GM21515 (cell line): ENCODE measurements at regions not wholly inside any gene's neighbourhood (a gene's known extent, or its start where the extent isn't known, plus 50 kb on each side); places are given as distances from the start of the nearest gene placed in this dataset.
"Not testable (repeated sequence)": the region's sequence is repeated elsewhere in the genome, so short reads cannot be mapped to it uniquely, and the experiment has no call there.

Source experiments
- ATAC-seq: cut with Tn5 transposase; IDR thresholded peaks from one replicate; pipeline ENCODE4 v1.9.1; 2021; ENCODE audit not compliant: unreplicated experiment

GRCh38 chr5:91244380-91245073, 138.6 kb downstream of the ARRDC3 start:
- ATAC-seq = no peak

GRCh38 chr5:91243852-91244251, 139.3 kb downstream of the ARRDC3 start:
- ATAC-seq = no peak

GRCh38 chr5:91243286-91243685, 139.8 kb downstream of the ARRDC3 start:
- ATAC-seq = no peak

GRCh38 chr5:91241460-91241859, 141.7 kb downstream of the ARRDC3 start:
- ATAC-seq = not testable (repeated sequence)

GRCh38 chr5:91240175-91240574, 142.9 kb downstream of the ARRDC3 start:
- ATAC-seq = no peak

GRCh38 chr5:91235271-91235694, 147.8 kb downstream of the ARRDC3 start:
- ATAC-seq = no peak

- ATAC-seq = no peak
These were observed 150.6 kb downstream of the ARRDC3 start for GRCh38 chr5:91232523-91232922.

GRCh38 chr5:91229031-91229727, 153.9 kb downstream of the ARRDC3 start:
- ATAC-seq = no peak

GRCh38 chr5:91228188-91228587, 154.9 kb downstream of the ARRDC3 start:
- ATAC-seq = no peak

- ATAC-seq = peak; percentile 82
These were observed 157.1 kb downstream of the ARRDC3 start for GRCh38 chr5:91225848-91226686.

- ATAC-seq = no peak
These were observed 158.1 kb downstream of the ARRDC3 start for GRCh38 chr5:91224969-91225368.

- ATAC-seq = no peak
These were observed 158.7 kb downstream of the ARRDC3 start for GRCh38 chr5:91224456-91224855.

- ATAC-seq = no peak
These were observed 159.2 kb downstream of the ARRDC3 start for GRCh38 chr5:91223886-91224285.

- ATAC-seq = no peak
These were observed 160.6 kb downstream of the ARRDC3 start for GRCh38 chr5:91222482-91222881.

- no peak for ATAC-seq
These were observed 161.2 kb downstream of the ARRDC3 start for GRCh38 chr5:91221917-91222316.

GRCh38 chr5:91219803-91220371, 163.2 kb downstream of the ARRDC3 start:
- ATAC-seq = no peak

- no peak for ATAC-seq
These were observed 163.9 kb downstream of the ARRDC3 start for GRCh38 chr5:91219091-91219802.

- ATAC-seq = no peak
These were observed 165.3 kb downstream of the ARRDC3 start for GRCh38 chr5:91217859-91218258.

- no peak for ATAC-seq
These were observed 168.5 kb downstream of the ARRDC3 start for GRCh38 chr5:91214571-91214970.
